A673 (cell line): ENCODE measurements at regions not wholly inside any gene's neighbourhood (a gene's known extent, or its start where the extent isn't known, plus 50 kb on each side); places are given as distances from the start of the nearest gene placed in this dataset.

Experiments used
- CTCF ChIP-seq: fragments of 300-800, 200-600 bp; sonication (generic); conservative IDR thresholded peaks from 2 replicates; pipeline ENCODE4 v1.5.1; 2017; ENCODE audit warnings: low read depth, mild to moderate bottlenecking, antibody characterized with exemption, low read length, moderate library complexity, mixed read lengths
- EZH2 ChIP-seq: fragments of 200-600 bp; sonication (generic); IDR thresholded peaks from 2 replicates; pipeline ENCODE4 v1.6.1; 2017; ENCODE audit warnings: borderline replicate concordance, low read depth, mild to moderate bottlenecking, mixed read lengths, antibody characterized with exemption, low read length; ENCODE audit not compliant: poor library complexity, severe bottlenecking

GRCh38 chr2:158013891-158014290 is 87.8 kb upstream of the UPP2 start:
- TF ChIP-seq CTCF (no peak), EZH2 (no peak)
